Muscle of back (tissue), 3 donors: ENCODE measurements at regions not wholly inside any gene's neighbourhood (a gene's known extent, or its start where the extent isn't known, plus 50 kb on each side); places are given as distances from the start of the nearest gene placed in this dataset.
"Not testable (repeated sequence)": the region's sequence is repeated elsewhere in the genome, so short reads cannot be mapped to it uniquely, and the experiment has no call there.

Experiments used
- DNase-seq, 3 donors: peaks; one replicate each; pipeline versions ENCODE4 v3.0.0 to v3.0.0-alpha.2; 2013

- no peak for DNase-seq
Observed at GRCh38 chr3:65172209-65172608, 484.4 kb upstream of the ADAMTS9 start.

DNA sequence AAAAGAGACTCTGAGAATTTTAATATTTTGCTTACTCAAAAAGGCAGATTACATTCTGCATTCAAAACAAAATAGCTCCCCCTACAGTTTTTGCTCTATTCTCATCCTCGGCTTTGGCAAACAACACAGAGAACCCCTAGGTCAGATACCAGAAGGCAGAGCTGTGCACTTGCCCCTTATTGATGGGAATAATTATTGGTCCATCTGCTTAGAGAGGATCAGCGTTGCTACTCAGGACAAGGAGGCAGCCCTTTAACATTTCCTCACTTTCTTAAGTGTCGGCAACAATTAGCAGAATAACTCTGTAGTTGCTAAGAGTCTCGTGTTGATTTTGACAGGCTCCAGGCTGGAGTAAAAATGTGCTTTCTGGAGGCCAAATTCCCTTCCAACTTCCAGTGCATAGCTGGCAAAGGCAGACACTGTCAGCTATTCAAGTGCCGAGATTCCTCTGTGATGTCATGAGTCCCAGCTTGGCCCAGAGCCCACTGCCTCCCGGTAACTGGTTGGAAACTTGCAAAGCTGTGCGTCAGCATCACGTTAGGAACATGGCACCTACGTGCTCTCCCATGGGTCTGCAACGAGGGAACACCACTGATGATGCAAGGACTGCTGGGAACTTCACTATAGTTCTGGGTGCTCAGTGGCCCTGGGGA is 482.7 kb upstream of the ADAMTS9 start:
- DNase-seq: peak; percentile 72 to 91 (median 83)

- DNase-seq: no peak
Observed at GRCh38 chr3:65169961-65170360, 482.2 kb upstream of the ADAMTS9 start.

DNA sequence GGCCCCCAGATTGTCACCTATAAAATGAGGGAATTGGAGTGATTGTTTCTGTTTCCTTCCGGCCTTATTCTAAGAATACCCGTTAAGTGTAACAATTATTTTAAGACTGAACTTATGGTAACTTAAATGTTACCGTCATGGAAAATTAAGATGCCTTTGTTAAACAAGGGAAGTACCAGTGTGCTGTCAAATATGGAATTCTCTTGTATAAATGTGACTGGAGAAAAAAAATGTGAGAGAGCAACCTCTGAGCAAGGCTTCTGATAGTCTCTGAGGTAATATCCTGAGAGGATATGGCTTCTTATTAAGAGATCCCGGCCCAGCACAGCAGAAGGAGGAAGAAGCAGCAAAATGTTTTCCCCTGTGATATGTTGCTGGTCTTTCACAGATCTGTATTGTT is 480.7 kb upstream of the ADAMTS9 start:
- peak in 1 of 3 donors; percentile 39 for DNase-seq

DNA sequence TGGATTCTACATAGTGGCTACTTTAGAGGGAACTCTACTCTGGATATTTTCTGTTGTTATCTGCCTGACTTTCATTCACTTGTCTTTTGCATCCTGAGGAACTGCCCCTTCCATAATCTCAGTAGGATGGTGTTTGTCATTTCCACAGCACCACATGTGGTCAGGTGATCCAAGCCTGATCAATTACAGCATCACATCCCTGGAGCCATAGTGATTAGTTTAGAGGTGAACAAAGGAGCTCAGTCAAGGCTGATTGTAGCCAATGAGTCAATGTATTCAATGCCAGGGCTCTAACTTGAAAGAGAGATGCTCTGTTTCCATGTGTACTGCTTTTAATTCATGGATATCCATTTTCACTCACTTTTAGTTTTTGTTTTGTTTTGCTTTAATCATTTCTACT is 478.7 kb upstream of the ADAMTS9 start:
- DNase-seq: no peak

DNA sequence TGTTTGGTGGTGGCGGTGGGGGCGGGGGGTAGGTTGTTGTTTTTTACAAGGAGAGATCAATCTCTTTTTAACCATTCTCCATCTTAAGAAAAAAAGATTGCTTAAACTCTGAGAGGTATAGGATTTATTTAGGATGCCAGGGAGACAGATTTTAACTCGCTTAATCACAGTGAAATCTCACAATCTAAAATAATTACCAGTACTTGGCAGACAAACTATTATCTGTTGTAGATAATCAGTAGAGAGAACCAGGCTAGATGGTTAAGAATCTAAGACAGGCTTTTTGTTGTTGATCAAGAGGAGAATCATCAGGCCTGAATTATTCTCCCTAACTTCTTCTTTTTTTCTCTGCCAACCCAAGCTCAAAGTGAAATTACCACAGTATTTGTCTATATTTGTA is 470.2 kb upstream of the ADAMTS9 start:
- no peak for DNase-seq

DNA sequence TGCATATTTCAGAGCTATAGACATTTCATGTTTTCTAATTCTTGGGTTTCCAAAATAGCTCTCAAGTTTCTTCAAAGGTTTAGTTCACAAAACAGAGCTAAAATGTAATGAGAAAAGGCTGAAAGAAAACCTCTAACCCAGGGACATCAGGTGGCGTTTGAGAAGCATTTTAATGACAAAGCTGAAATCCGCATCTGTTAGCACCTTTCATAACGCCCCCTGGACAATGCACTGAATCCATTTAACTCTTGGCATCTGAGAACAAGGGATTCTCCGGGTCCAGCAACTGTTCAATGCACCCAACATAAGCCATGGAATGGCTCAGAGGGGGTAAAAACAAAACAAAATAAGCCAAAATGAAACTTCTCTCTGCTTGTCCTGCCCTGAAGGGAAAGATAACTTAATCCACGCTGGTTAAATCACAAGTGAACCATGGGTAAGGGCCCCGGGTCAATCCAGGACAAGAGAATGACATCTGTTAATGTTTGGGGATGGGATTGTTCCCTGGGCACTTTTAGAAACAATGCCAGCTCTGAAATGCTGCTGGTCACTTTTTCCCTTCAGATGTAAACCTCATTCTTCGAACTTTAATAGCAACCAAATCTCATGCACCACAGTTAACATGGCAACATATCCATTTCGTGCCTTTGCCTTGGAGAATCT is 466.2 kb upstream of the ADAMTS9 start:
- DNase-seq: no peak

DNA sequence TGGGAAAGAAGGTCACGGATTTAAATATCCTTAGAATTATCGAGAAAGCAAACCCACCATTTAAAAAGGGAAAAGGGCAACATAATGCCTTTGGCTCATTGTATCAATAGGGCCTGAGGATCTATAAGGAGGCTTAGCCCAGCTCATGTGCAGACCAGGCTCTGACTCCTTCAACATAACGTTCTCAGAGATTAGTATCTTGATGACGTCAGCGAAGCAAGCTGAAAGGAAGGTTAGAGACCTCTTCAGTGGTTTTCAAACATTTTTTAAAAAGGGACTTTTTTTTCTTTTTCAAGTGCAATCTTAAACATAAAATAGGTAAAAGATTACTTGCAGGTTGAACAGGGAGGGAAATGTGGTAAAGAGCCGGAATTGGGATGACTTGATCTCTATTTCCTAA is 463.9 kb upstream of the ADAMTS9 start:
- DNase-seq: no peak

- DNase-seq: no peak
Observed at GRCh38 chr3:65149877-65150276, 462.1 kb upstream of the ADAMTS9 start.

DNA sequence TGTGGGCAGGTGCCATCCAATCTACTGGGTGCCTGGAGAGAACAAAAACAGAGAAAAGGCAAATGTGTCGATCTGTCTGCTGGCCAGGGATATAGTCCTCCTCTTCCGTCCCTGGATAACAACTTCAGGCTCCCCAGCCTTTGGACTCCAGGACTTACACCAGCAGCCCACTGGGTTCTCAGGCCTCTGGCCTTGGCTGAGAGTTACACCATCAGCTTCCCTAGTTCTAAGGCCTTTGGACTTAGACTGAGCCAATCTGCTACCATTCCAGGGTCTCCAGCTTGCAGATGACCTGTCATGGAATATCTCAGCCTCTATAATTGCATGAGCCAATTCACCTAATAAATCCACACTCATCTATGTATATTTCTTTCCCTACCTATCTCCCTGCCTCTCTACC is 460.9 kb upstream of the ADAMTS9 start:
- DNase-seq: no peak

GRCh38 chr3:65146179-65146578 is 458.4 kb upstream of the ADAMTS9 start:
- DNase-seq: no peak

DNA sequence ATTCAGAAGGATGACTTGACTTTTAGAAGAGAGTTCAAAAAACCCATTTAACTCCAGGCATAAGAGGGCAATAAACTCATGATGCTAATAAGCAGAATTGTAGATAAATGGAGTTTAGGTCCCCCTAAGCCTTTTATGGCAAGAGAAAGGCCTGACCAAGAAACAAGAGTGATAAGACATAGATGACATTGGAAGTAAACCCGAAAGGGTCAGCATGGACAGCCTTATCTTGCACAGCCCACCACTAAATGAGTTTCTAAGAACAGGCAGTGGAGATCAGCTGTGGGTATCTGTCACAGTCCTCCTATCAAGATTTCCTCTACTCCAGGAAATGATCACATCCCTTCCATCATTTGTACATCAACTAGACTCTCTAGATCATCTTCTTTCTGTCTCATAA is 457.9 kb upstream of the ADAMTS9 start:
- DNase-seq: no peak

- DNase-seq: peak in 1 of 3 donors; percentile 52
Observed at GRCh38 chr3:65144791-65145351, 457.1 kb upstream of the ADAMTS9 start.

- DNase-seq: no peak
Observed at GRCh38 chr3:65142456-65142855, 454.7 kb upstream of the ADAMTS9 start.

DNA sequence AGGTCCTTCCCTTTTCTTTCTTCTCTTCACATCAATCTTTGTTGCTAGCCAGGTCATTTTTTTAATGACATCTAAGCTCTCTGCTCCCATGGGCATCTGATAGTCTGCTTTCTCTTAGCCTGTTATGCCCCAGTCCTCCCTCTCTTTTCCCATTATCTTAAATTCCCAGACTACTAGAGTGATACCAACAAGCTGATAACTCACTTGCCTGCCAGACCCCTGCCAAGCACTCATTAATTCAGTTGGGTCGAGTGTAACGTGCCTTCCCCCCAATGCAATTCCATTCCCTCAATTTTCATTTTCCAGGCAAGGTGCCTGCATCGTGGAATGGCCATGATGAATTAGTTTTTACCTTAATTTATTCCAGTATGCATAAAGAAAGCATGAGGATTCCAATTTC is 450.8 kb upstream of the ADAMTS9 start:
- no peak for DNase-seq

- DNase-seq: not testable (repeated sequence)
Observed at GRCh38 chr3:65133752-65134151, 446.0 kb upstream of the ADAMTS9 start.

DNA sequence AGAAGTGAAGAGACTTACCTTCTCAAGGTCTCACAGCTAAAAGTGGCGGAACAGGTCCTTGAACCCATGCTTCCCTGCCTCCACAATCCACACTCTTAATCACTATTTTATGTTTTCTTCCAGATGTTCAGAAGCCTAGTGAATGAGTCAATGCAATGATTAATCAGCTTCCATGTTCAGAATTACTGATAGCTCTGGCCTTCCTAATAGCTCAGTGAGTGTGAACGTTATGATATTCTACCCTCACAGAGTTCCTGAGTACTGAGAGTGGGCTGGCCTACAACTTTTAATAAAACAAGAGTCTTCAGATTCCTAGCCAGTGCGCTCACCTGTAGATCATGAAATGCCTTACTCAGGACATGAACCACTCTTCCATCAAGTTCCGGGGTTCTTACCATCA is 443.0 kb upstream of the ADAMTS9 start:
- DNase-seq: peak in 1 of 3 donors; percentile 7

- no peak for DNase-seq
Observed at GRCh38 chr3:65128346-65128745, 440.5 kb upstream of the ADAMTS9 start.

- peak in 1 of 3 donors; percentile 10 for DNase-seq
Observed at GRCh38 chr3:65126527-65127410, 439.0 kb upstream of the ADAMTS9 start.

DNA sequence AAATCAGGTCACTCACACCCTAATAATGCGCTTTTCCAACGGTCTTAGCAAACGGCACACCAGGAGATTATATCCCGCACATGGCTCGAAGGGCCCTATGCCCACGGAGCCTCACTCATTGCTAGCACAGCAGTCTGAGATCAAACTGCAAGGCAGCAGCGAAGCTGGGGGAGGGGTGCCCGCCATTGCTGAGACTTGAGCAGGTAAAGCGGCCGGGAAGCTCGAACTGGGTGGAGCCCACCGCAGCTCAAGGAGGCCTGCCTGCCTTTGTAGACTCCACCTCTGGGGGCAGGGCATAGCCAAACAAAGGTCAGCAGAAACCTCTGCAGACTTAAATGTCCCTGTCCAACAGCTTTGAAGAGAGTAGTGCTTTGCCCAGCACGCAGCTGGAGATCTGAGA is 432.4 kb upstream of the ADAMTS9 start:
- DNase-seq: not testable (repeated sequence)

- DNase-seq: no peak
Observed at GRCh38 chr3:65118912-65119499, 431.2 kb upstream of the ADAMTS9 start.

DNA sequence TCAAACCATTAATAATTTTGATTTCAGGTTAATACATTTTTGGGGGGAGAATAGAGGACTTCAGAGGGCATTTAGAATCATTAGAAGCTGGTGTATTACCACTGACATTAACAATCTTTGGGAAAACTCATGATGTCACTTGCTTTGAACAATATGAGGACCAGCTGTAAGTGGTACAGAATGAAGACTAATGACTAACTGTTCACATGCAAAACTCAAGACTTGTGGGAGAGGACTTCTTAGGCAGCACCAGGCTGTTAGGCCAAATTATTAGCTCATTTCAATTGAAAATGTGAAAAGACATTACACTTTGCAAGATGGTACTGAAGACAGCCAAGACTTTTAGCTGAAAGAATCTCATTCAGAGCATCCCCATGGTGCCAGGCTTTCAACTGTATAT is 426.2 kb upstream of the ADAMTS9 start:
- DNase-seq: no peak
